HepG2 (cell line): ENCODE measurements at regions not wholly inside any gene's neighbourhood (a gene's known extent, or its start where the extent isn't known, plus 50 kb on each side); places are given as distances from the start of the nearest gene placed in this dataset.

Experiments
- ATAC-seq: fragments of 200-7000 bp; cut with Tn5 transposase; 3 replicates; pipeline ENCODE4 v1.9.1; 2020; ENCODE audit warnings: mild to moderate bottlenecking, moderate library complexity
- BruUV-seq: library from RNA; stranded (reverse); fragments of 400-500 nt; replicated peaks from 2 replicates; lab custom pipeline; 2021; lab: Mats Ljungman, UMichigan
- CTCF ChIA-PET: fragments of 300-600 bp; formaldehyde crosslinking; extraction: SDS; loops from one replicate; lab custom pipeline; 2021; ENCODE audit warnings: low total read pairs, inconsistent platforms, low intra/inter-chr PET ratio; lab: Yijun Ruan, JAX
- POLR2A ChIA-PET: fragments of 350-600 bp; sonication (Branson Sonifier 250); formaldehyde crosslinking; loops from one replicate; lab custom pipeline; 2020; ENCODE audit warnings: antibody characterized with exemption, inconsistent platforms; lab: Yijun Ruan, JAX
- DNase-seq: peaks from one replicate; pipeline ENCODE4 v3.0.0-alpha.2; 2015; ENCODE audit warnings: low spot score
- FAIRE-seq: peaks from 3 replicates; lab custom pipeline; 2011; peaks lifted over from hg19 to GRCh38; lab: Jason Lieb, UNC
- H2AFZ ChIP-seq: one replicate; pipeline ENCODE4 v1.6.1; 2011; ENCODE audit warnings: low read length, inconsistent platforms
- H3K27ac ChIP-seq: fragments of 300-600 bp; 3 replicates; pipeline ENCODE4 v1.8.0; 2011; ENCODE audit warnings: mixed run types, mild to moderate bottlenecking, mixed read lengths, low read length, inconsistent platforms; ENCODE audit not compliant: insufficient read depth; ENCODE audit errors: extremely low read length
- H3K27me3 ChIP-seq, 2 experiments: fragments of 200-600 bp in 1 of 2; 2 replicates in 1 of 2; 3 replicates in 1 of 2; pipeline versions ENCODE4 v1.6.0 to v1.8.0; 2011; ENCODE audit warnings: low read length in 2 of 2, mild to moderate bottlenecking in 2 of 2, moderate library complexity in 2 of 2, inconsistent platforms in 1 of 2; ENCODE audit not compliant: insufficient read depth in 2 of 2, control insufficient read depth in 1 of 2
- H3K36me3 ChIP-seq, 2 experiments: fragments of 200-600 bp in 1 of 2; replicated peaks in 1 of 2; 2 replicates in 1 of 2; 3 replicates in 1 of 2; pipeline versions ENCODE4 v1.5.1 to v1.8.0; 2011; ENCODE audit warnings: low read length in 2 of 2, inconsistent platforms in 1 of 2; ENCODE audit not compliant: insufficient read depth in 2 of 2, control insufficient read depth in 1 of 2
- H3K4me1 ChIP-seq: 2 replicates; pipeline ENCODE4 v1.5.1; 2012; ENCODE audit warnings: low read length, inconsistent platforms; ENCODE audit not compliant: insufficient read depth
- H3K4me2 ChIP-seq: 2 replicates; pipeline ENCODE4 v1.6.0; 2011; ENCODE audit warnings: low read depth, low read length, inconsistent platforms
- H3K4me3 ChIP-seq, 3 experiments: fragments of 200-600 bp in 1 of 3; sonication (generic), shearing (Covaris generic) in 1 of 3; replicated peaks in 1 of 3; 2 replicates each; pipeline ENCODE4 v1.5.1; 2011 to 2016; ENCODE audit warnings: low read length in 3 of 3, inconsistent platforms in 2 of 3, low read depth in 2 of 3, mild to moderate bottlenecking in 2 of 3, control low read depth in 1 of 3, mixed read lengths in 1 of 3; ENCODE audit not compliant: insufficient read depth in 1 of 3
- H3K79me2 ChIP-seq: one replicate; pipeline ENCODE4 v1.6.1; 2011; ENCODE audit warnings: low read length, inconsistent platforms; ENCODE audit not compliant: insufficient read depth
- H3K9ac ChIP-seq: 2 replicates; pipeline ENCODE4 v1.6.0; 2011; ENCODE audit warnings: mild to moderate bottlenecking, low read depth, low read length, inconsistent platforms; ENCODE audit not compliant: insufficient read depth
- H3K9me3 ChIP-seq: 2 replicates; pipeline ENCODE4 v1.5.1; 2012; ENCODE audit warnings: mild to moderate bottlenecking, low read length
- H4K20me1 ChIP-seq: 2 replicates; pipeline ENCODE4 v1.6.0; 2011; ENCODE audit warnings: inconsistent platforms, mild to moderate bottlenecking, low read length, moderate library complexity; ENCODE audit not compliant: insufficient read depth
- BCLAF1 ChIP-seq: fragments of 450-650 bp; IDR thresholded peaks from 2 replicates; pipeline ENCODE4 v1.6.1; 2017; ENCODE audit warnings: mild to moderate bottlenecking
- CBX5 ChIP-seq: sonication (generic); formaldehyde crosslinking; IDR thresholded peaks from 2 replicates; pipeline ENCODE4 v1.4.0; 2020; ENCODE audit warnings: missing genetic modification reagents, borderline replicate concordance
- KDM5A ChIP-seq: fragments of 200-600 bp; sonication (generic); IDR thresholded peaks from 2 replicates; pipeline ENCODE4 v1.7.0; 2018; ENCODE audit warnings: antibody characterized with exemption, mild to moderate bottlenecking, low read length, borderline replicate concordance
- SNAI1 ChIP-seq: sonication (generic); formaldehyde crosslinking; IDR thresholded peaks from 2 replicates; pipeline ENCODE4 v1.5.0; 2020; ENCODE audit warnings: mild to moderate bottlenecking, missing genetic modification reagents, borderline replicate concordance
- ZBTB21 ChIP-seq: sonication (generic); formaldehyde crosslinking; IDR thresholded peaks from 2 replicates; pipeline ENCODE4 v1.4.0; 2020; ENCODE audit warnings: missing genetic modification reagents
- ZNF569 ChIP-seq: sonication (generic); formaldehyde crosslinking; IDR thresholded peaks from 2 replicates; pipeline ENCODE4 v1.5.0; 2020; ENCODE audit warnings: mild to moderate bottlenecking, missing genetic modification reagents, moderate library complexity, borderline replicate concordance
- ZNF572 ChIP-seq: sonication (generic); formaldehyde crosslinking; IDR thresholded peaks from 2 replicates; pipeline ENCODE4 v1.5.1; 2020; ENCODE audit warnings: mild to moderate bottlenecking, missing genetic modification reagents
- ZNF775 ChIP-seq: sonication (generic); formaldehyde crosslinking; IDR thresholded peaks from 2 replicates; pipeline ENCODE4 v1.4.0; 2020; ENCODE audit warnings: missing genetic modification reagents, mild to moderate bottlenecking, moderate library complexity, borderline replicate concordance
- WGBS: methylation state at CpG from one replicate; pipeline ENCODE4 v1.1.6; 2017; ENCODE audit warnings: low lambda C conversion rate; 5-methylcytosine and 5-hydroxymethylcytosine counted together
- in situ Hi-C: cut with HindIII; loops from 2 replicates; pipeline ENCODE4 v1.10.0; 2017; ENCODE audit warnings: low pct_unique_long_range_greater_than_20kb; ENCODE audit not compliant: extremely low pct_ligation_motif_present
- intact Hi-C: fragments of 100-400 bp; cut with micrococcal nuclease; formaldehyde crosslinking; loops from one replicate; pipeline ENCODE4 v1.10.0; 2022; ENCODE audit not compliant: unreplicated experiment
- TF ChIP-seq, protein P1 (sequence below), 2 experiments: sonication (generic) in 1 of 2; formaldehyde crosslinking in 1 of 2; IDR thresholded peaks; 2 replicates each; pipeline versions ENCODE4 v1.4.0 to v1.6.1; 2018 to 2020; ENCODE audit warnings: missing genetic modification reagents in 2 of 2, borderline replicate concordance in 1 of 2, low read depth in 1 of 2, mild to moderate bottlenecking in 1 of 2, missing biosample characterization in 1 of 2

- TF ChIP-seq, protein P1, sequence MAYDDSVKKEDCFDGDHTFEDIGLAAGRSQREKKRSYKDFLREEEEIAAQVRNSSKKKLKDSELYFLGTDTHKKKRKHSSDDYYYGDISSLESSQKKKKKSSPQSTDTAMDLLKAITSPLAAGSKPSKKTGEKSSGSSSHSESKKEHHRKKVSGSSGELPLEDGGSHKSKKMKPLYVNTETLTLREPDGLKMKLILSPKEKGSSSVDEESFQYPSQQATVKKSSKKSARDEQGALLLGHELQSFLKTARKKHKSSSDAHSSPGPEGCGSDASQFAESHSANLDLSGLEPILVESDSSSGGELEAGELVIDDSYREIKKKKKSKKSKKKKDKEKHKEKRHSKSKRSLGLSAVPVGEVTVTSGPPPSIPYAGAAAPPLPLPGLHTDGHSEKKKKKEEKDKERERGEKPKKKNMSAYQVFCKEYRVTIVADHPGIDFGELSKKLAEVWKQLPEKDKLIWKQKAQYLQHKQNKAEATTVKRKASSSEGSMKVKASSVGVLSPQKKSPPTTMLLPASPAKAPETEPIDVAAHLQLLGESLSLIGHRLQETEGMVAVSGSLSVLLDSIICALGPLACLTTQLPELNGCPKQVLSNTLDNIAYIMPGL (CRISPR knock-in tag; IDR thresholded peaks at IDR 0.05; ENCODE audit: borderline replicate concordance in 1 of 2, low read depth in 1 of 2), result no peak
- TF ChIP-seq KDM5A (no peak), ZNF775 (CRISPR knock-in tag) (no peak), ZNF569 (no peak), ZNF572 (CRISPR knock-in tag) (no peak)
These were observed 479.8 kb upstream of the USP15 start (continued) for GRCh38 chr12:61780435-61780834.

- Histone ChIP-seq H4K20me1 (no peaks in the 10 kb centered on the region), H3K27me3 (no peaks in the 10 kb centered on the region), H3K79me2 (no peaks in the 10 kb centered on the region), H3K4me1 (no peaks in the 10 kb centered on the region), H3K9ac (no peak overlapping the region), H2AFZ (no peak overlapping the region), H3K4me3 (no peak overlapping the region), H3K4me2 (no peak overlapping the region), H3K9me3 (peaks cover 4% of the 10 kb centered on the region; the same call in 1 of the 2 replicates), H3K27ac (no peak overlapping the region), H3K36me3 (no peaks in the 10 kb centered on the region)
- in situ Hi-C loops, result no loop called here
- BruUV-seq, result no TSS peak
- DNase-seq, result no peak
- ATAC-seq, result no peak
- TF ChIP-seq SNAI1 (CRISPR knock-in tag), result no peak
- no peak for TF ChIP-seq ZBTB21 (CRISPR knock-in tag)
- no peak for TF ChIP-seq BCLAF1
- TF ChIP-seq CBX5, result no peak
- WGBS, result 0% methylated on average over 1 of the region's 1 CpG
- POLR2A ChIA-PET, result no interaction called here
- CTCF ChIA-PET, result no interaction called here
- no peak for FAIRE-seq
- intact Hi-C loops, result no loop called here
These were observed 479.1 kb upstream of the USP15 start for GRCh38 chr12:61781021-61781581.
